Activated CD8-positive, alpha-beta T cell treated with anti-CD3 and anti-CD28 coated beads for 36 hours (primary cell): ENCODE measurements at regions not wholly inside any gene's neighbourhood (a gene's known extent, or its start where the extent isn't known, plus 50 kb on each side); places are given as distances from the start of the nearest gene placed in this dataset.

ENCODE experiments used
- ATAC-seq: fragments of 200-7000 bp; cut with Tn5 transposase; one replicate; pipeline ENCODE4 v1.10.0; 2021; ENCODE audit warnings: mild to moderate bottlenecking, moderate library complexity
- CTCF ChIA-PET: fragments of 350-600 bp; sonication (Branson Sonifier 250); formaldehyde crosslinking; loops from one replicate; lab custom pipeline; 2021; ENCODE audit warnings: antibody characterized with exemption; lab: Charles Lee
- POLR2A ChIA-PET: fragments of 350-600 bp; sonication (Branson Sonifier 250); formaldehyde crosslinking; loops from one replicate; lab custom pipeline; 2021; ENCODE audit warnings: antibody characterized with exemption; lab: Charles Lee
- DNase-seq: peaks from one replicate; pipeline ENCODE4 v3.0.0-alpha.2; 2020
- H3K27ac Mint-ChIP-seq: one replicate; pipeline ENCODE4 v1.8.0; 2021; ENCODE audit warnings: mild to moderate bottlenecking, mixed read lengths
- H3K27me3 Mint-ChIP-seq: one replicate; pipeline ENCODE4 v1.8.0; 2021; ENCODE audit warnings: mixed read lengths
- H3K36me3 Mint-ChIP-seq: one replicate; pipeline ENCODE4 v1.8.0; 2021; ENCODE audit warnings: low read depth, mixed read lengths
- H3K4me1 Mint-ChIP-seq: one replicate; pipeline ENCODE4 v1.8.0; 2021; ENCODE audit warnings: low read depth, mixed read lengths
- H3K4me3 Mint-ChIP-seq: one replicate; pipeline ENCODE4 v1.8.0; 2021; ENCODE audit warnings: mild to moderate bottlenecking, moderate library complexity, mixed read lengths
- H3K9me3 Mint-ChIP-seq: one replicate; pipeline ENCODE4 v1.8.0; 2021; ENCODE audit warnings: mixed read lengths
- intact Hi-C: fragments of 100-400 bp; cut with micrococcal nuclease; formaldehyde crosslinking; loops from one replicate; pipeline ENCODE4 v1.10.0; 2022
- TF ChIP-seq, protein P1 (sequence below): fragments of 200-600 bp; IDR thresholded peaks from one replicate; pipeline ENCODE4 v1.8.0; 2022; ENCODE audit warnings: antibody characterized with exemption, mild to moderate bottlenecking

DNA sequence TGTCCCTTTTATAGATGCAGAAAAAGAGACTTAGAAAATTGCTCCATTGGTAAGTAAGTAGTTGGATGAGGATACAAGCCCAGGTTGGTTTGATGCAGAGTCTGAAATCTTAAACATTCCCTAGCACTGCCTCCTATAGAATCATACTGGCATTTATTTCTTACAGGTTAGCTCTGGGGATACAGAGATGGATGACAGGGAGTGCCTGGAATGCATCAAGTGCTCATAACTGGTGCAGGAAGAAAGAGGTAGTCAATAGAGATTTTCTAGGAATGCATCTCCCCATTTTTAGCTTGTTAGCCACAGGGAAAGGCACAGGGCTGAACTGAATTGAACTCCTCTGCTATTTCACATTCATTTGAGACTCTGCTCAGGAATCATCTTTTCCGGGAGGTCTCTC is 269.0 kb upstream of the USP24 start:
- Mint-ChIP-seq H3K9me3 (no peaks in the 10 kb centered on the region), H3K4me1 (no peaks in the 10 kb centered on the region), H3K27me3 (no peaks in the 10 kb centered on the region), H3K27ac (no peak overlapping the region), H3K36me3 (no peaks in the 10 kb centered on the region), H3K4me3 (no peak overlapping the region)
- ATAC-seq (no peak), DNase-seq (no peak)
- CTCF ChIA-PET: no interaction called here
- TF ChIP-seq, protein P1, sequence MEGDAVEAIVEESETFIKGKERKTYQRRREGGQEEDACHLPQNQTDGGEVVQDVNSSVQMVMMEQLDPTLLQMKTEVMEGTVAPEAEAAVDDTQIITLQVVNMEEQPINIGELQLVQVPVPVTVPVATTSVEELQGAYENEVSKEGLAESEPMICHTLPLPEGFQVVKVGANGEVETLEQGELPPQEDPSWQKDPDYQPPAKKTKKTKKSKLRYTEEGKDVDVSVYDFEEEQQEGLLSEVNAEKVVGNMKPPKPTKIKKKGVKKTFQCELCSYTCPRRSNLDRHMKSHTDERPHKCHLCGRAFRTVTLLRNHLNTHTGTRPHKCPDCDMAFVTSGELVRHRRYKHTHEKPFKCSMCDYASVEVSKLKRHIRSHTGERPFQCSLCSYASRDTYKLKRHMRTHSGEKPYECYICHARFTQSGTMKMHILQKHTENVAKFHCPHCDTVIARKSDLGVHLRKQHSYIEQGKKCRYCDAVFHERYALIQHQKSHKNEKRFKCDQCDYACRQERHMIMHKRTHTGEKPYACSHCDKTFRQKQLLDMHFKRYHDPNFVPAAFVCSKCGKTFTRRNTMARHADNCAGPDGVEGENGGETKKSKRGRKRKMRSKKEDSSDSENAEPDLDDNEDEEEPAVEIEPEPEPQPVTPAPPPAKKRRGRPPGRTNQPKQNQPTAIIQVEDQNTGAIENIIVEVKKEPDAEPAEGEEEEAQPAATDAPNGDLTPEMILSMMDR: no peak
- intact Hi-C loops: no loop called here
- POLR2A ChIA-PET: no interaction called here

DNA sequence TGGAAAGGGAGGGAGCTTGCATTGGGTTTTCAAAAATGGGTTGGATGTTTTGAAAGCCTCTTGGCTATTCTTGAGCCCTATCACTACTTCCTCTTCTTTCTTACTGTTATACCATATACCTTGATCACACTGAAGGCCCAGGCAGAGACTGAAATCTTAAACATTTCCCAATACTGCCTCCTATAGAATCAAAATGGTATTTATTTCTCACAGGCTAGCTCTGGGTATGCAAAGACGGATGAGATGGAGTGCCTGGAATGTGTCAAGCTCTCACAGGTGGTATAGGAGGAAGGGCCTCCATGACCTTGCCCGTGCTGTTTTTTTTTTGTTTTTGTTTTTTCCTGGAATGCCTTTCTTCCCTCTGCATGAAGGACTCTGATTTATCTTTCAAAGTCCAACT is 268.4 kb upstream of the USP24 start:
- Mint-ChIP-seq H3K4me3 (no peak overlapping the region), H3K36me3 (no peaks in the 10 kb centered on the region), H3K27ac (no peak overlapping the region), H3K27me3 (no peaks in the 10 kb centered on the region), H3K9me3 (no peaks in the 10 kb centered on the region), H3K4me1 (no peaks in the 10 kb centered on the region)
- ChIA-PET CTCF (no interaction called here), POLR2A (no interaction called here)
- intact Hi-C loops: no loop called here
- TF ChIP-seq, protein P1: no peak
- no peak for DNase-seq
- no peak for ATAC-seq

GRCh38 chr1:55481634-55482033 is 266.5 kb upstream of the USP24 start:
- DNase-seq (no peak), ATAC-seq (no peak)
- H3K4me1 Mint-ChIP-seq: no peaks in the 10 kb centered on the region
- H3K27me3 Mint-ChIP-seq: peaks cover 2% of the 10 kb centered on the region
- no peak overlapping the region for H3K4me3 Mint-ChIP-seq
- POLR2A ChIA-PET: no interaction called here
- no peaks in the 10 kb centered on the region for H3K36me3 Mint-ChIP-seq
- TF ChIP-seq, protein P1: no peak
- no peaks in the 10 kb centered on the region for H3K9me3 Mint-ChIP-seq
- H3K27ac Mint-ChIP-seq: no peak overlapping the region
- intact Hi-C loops: no loop called here
- CTCF ChIA-PET: no interaction called here

DNA sequence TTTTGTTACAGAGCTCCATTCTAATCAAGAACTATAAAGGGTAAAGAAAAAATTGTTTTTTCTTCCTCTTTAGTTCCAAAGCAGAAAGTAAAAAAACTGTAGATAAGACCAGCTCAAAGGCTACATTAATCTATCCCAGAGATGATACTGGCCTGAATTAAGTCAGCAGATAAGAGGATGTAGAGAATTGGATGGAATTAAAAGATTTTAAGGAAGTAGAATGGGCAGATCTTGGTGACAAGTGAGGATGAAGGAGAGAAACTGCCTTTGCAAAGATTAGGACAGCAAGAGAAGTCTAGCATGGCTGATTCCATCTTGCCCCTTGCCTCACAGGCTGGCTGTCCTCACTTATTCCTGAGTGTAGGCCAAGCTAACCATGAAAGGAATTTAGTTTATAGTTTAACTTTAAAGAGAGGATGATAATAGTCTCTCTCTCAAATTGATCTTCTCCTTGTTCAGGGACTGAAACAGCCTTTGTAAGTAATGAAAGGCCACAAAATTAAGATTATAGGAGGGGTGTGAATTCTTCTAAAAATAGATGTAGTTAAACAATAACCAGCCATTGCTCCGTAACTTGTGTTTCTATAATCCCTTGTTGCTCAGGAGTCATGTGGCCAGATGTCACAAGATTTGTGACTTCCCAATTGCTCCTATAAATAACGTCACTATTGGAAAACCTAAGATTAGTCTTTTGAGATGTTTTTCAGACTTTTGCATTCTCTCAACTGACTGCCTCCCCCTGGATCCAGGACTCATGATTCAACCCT is 265.0 kb upstream of the USP24 start:
- intact Hi-C loops: no loop called here
- Mint-ChIP-seq H3K4me3 (no peak overlapping the region), H3K36me3 (no peaks in the 10 kb centered on the region), H3K4me1 (no peaks in the 10 kb centered on the region), H3K27ac (no peak overlapping the region), H3K27me3 (peaks cover 7% of the 10 kb centered on the region), H3K9me3 (no peaks in the 10 kb centered on the region)
- TF ChIP-seq, protein P1: no peak
- ATAC-seq (no peak), DNase-seq (no peak)
- CTCF ChIA-PET: interaction anchor here (0.7 to 0.9 kb wide), 2 partner anchors 104 to 1104 kb away, joined by 3 read pairs; no protein-coding TSS in a partner anchor
- POLR2A ChIA-PET: no interaction called here

- CTCF ChIA-PET: interaction anchor here (0.7 to 1.6 kb wide), 7 partner anchors 13 to 1231 kb away, joined by 3 to 6 read pairs (median 3); no protein-coding TSS in a partner anchor
- no peak overlapping the region for H3K4me3 Mint-ChIP-seq
Observed at GRCh38 chr1:55478742-55479141, 263.6 kb upstream of the USP24 start.

More at GRCh38 chr1:55478742-55479141, 263.6 kb upstream of the USP24 start:
- POLR2A ChIA-PET: no interaction called here
- intact Hi-C loops: no loop called here
- no peak for ATAC-seq
- H3K9me3 Mint-ChIP-seq: no peaks in the 10 kb centered on the region
- TF ChIP-seq, protein P1: peak; percentile 19
- H3K36me3 Mint-ChIP-seq: no peaks in the 10 kb centered on the region
- H3K4me1 Mint-ChIP-seq: no peaks in the 10 kb centered on the region
- H3K27me3 Mint-ChIP-seq: peaks cover 10% of the 10 kb centered on the region
- no peak overlapping the region for H3K27ac Mint-ChIP-seq
- no peak for DNase-seq
